ENCODE measurements at regions not wholly inside any gene's neighbourhood (a gene's known extent, or its start where the extent isn't known, plus 50 kb on each side); places are given as distances from the start of the nearest gene placed in this dataset.

- no peak for DNase-seq
Measured at GRCh38 chr9:135196474-135196873, 109.0 kb downstream of the OLFM1 start.

GRCh38 chr9:135198144-135198543 lies 110.7 kb downstream of the OLFM1 start:
- no peak for DNase-seq

DNA sequence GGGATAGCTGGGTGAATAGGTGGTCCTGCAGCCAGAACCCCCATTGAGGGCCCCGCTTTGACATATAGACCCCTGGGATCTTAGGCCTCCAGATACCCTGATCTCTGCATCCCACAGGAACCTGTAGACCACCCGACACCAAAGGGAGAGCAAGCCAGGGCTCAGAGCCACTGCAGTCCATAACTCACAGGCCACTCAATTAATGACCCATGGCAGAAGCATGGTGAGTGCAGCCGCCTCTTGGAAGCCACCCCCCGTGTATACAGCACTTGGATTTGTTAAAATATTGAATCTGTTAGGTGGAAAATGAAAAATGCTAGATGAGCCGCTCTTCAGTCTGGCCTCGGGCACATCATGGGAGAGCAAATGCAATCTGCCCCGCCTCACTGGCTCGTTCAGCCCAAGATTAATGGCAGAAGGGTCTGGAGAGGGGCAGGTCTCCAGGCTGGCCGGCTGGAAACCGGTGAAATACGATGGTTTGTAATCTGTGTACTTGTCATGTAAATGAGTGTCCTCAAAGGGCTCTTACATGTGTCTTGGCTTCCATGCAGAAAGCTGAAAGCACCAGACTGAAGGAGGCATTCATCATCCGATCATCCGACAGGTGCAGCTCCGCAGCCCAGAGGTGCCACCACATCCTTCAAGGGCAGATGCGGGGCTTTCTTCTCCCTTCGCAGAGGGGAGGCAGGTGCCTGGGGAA lies 111.3 kb downstream of the OLFM1 start:
- DNase-seq, result no peak

DNA sequence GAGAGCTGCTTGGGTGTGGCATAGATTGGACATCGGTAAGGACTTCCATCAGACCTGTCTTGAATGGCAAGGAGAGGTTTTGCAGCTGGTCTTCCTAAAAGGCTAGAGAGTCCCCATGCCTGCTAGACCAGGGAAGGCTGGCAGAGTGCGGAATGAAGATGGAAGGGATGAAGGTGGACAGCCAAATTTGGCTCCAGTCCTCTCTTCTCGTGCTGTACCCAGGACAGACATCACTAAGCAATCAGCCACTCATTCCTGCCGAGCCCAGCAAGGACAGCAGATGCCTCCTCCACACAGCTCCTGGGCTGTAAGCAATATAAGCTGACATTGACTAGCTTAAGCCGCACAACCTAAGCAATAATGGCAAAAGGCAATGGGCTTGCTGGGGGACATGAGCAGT lies 112.0 kb downstream of the OLFM1 start:
- DNase-seq, result no peak

DNA sequence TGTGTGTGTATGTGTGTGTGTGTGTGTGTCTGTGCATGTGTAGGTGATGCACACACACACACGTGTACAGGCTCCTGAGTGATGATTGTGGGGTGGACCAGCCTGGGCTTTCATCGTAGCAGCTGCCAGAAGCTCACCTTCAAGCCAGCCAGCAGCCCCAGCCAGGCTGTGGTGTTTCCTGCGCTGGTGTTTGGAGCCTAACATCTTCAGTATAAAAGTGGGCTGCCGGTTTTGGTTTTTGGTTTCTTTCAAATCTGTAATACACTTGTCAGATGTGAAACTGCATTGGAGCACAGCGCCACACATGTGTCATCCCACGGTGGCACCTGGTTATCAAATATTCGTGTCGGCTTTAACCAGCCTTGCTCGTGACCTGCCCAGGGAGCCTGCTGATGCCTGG lies 114.2 kb downstream of the OLFM1 start:
- no peak for DNase-seq

GRCh38 chr9:135204177-135204576 lies 116.7 kb downstream of the OLFM1 start:
- no peak for DNase-seq

DNA sequence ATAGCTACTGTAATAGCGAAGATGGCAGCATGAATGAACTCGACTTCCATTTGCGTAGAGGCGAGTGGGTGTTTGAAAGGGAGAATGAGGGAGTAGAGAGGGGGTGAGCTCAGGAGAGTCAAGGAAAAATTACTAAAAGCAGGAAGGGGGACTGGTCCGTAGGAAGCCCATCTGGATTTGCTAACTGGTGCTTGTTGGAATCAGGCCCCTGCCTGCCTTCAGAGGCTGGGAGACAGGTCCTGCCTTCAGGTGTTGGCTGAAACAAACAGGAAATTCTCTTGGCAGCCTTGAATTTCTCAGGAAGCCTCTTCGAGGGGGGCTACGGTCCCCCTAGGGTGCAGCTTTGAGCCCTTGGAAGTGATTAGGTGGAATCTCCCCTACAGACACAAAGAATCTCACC lies 121.7 kb downstream of the OLFM1 start:
- no peak for DNase-seq

DNA sequence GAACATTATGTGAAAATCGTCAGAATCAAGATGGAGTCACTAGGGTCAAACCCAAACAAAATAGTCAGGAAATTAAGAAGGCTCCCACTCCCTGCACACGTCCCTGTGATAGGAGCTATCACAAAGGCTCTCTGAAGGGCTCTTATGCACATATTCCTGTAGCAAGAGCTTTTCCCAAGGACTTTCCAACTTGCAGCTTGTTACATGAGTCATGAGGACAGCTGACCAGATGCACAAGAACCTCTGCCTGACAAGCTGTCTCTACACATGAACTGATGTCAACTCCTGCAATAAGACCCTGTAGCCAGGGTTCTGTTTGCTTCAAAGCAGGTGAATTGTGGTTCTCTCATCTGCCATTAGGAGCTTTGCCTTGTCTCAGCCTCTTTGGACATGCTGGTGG lies 122.4 kb downstream of the OLFM1 start:
- DNase-seq, result no peak

DNA sequence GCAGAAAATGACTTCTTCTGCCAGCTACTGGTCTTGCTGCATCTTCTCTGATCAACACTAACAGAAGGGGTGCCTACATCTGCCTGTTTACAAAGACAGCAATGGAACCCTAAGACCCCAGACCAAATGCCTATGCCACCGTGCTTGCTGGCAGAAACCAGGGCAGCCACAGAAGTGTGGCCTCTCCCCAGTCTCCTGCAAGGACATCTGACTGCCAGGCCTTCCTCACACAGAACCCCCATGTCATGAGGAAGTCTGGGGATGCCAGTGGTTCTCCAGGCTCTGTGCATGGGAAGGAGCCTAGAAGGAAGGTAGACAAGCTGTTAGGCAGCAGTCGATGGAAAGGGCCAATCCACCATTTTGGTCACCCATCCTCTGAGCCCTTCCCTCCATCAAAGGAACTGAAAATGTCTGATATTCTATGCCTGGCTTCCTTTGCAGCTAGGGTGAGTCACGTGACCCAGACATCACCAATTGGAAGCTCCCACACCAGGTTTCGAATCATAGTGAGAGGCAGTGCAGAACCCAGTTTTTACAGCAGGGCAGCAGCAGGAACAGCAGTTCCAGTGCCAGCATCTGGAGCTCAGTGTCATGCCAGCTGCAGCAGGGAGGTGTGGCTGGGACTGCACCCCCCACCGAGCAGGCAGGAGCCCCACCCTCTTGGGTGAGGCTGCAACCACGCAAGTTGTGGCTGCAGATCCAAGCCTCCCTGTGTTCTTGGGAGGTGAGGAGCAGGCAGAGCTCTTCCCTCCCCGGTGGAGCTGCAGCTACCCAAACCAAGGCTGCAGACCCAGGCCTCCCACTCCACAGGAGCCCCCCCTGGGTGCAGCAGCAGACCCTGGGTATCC lies 123.4 kb downstream of the OLFM1 start:
- DNase-seq, result no peak

DNA sequence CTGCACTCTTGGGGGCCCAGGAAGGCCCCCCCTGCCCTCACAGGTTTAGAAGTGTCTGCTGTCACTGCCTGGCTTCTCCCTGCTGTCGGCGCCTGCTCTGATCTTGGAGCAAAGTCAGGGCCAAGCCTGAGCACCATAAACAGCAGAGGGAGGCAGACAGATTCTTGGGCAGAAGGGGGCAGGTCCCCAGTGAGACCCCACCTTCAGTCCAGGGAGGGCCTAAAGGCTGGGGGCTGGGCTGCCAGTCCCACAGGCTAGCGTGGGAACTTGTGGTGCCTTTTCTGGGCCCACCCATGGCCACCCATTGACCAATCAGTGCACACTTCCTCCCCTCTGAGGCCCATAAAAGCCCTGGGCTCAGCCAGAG lies 124.0 kb downstream of the OLFM1 start:
- no peak for DNase-seq

DNA sequence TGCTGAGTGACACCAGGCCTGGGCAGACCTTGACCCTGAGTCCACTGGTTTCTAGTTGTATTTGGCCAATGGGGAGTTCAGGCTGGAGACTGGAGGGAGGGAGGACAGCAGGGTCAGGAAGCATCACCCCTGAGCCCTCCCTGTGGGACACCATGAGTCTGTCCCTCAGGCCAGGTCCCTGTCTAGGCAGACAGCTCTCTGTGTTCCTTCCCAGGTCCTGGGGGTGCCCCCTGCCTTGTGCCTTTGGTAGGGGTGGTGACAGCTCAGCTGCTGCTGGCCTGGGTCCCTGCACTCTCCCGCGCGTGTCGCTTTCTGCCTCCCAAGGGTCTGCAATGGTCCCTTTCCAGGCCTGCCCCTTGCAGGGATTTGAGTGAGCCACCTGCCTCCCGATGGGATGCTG lies 125.5 kb downstream of the OLFM1 start:
- no peak for DNase-seq

DNA sequence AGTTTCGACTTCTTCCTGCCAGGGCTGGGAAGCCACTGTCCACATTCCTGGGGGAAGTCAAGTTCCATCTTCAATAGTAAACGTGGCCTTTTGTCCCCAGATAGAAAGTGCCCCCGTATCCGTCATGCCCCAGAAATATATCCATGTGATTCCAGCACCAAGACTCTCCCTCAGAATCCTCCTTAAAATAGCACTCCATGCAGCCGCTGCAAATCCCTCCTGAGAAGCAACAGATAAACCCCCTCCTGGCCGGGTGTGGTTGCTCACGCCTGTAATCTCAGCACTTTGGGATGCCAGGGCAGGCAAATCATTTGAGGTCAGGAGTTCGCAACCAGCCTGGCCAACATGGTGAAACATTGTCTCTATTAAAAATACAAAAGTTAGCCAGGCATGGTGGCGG lies 126.1 kb downstream of the OLFM1 start:
- no peak for DNase-seq

- no peak for DNase-seq
Measured at GRCh38 chr9:135214054-135214640, 126.7 kb downstream of the OLFM1 start.

- no peak for DNase-seq
Measured at GRCh38 chr9:135214706-135215105, 127.2 kb downstream of the OLFM1 start.

- DNase-seq, result no peak
Measured at GRCh38 chr9:135215571-135216161, 128.2 kb downstream of the OLFM1 start.

DNA sequence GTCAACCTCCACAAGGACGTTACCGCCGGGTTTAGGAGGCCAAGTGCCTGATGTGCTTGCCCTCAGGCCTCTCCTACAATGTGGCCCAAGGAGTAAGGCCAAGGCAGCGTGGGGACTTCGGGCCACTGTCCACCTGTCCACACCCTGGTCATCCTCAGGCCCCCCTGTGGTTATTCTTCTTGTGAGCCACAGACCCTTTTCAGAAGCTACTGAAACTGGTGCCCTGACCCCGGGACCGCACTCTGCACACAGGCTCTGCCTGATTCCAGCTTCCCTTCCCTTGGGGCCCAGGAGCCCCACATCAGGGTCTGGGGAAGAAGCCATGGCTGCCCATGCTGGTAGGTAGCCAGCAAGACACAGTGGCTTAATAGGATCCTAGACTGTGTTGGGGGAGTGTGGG lies 128.8 kb downstream of the OLFM1 start:
- DNase-seq, result no peak

GRCh38 chr9:135216791-135217441 lies 129.4 kb downstream of the OLFM1 start:
- DNase-seq, result no peak

DNA sequence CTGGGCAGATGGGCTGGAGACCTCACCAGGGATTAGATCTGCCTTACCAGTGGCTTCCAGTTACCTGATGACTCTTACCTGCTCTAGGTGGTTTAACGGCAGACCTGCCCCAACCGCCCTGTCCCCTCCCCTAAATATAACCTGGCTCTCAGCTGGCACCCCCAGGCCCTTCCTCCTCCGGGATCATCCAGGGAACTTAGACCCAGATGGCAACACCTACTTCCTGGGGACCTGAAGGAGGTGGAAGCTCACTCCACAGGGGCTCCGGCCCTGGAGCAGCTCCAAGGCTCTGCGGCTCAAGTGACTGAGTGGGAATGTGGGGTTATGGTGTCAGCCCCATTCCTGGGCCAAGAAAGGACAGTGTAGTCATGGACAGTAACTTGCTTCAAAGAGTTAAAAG lies 130.4 kb downstream of the OLFM1 start:
- no peak for DNase-seq

DNA sequence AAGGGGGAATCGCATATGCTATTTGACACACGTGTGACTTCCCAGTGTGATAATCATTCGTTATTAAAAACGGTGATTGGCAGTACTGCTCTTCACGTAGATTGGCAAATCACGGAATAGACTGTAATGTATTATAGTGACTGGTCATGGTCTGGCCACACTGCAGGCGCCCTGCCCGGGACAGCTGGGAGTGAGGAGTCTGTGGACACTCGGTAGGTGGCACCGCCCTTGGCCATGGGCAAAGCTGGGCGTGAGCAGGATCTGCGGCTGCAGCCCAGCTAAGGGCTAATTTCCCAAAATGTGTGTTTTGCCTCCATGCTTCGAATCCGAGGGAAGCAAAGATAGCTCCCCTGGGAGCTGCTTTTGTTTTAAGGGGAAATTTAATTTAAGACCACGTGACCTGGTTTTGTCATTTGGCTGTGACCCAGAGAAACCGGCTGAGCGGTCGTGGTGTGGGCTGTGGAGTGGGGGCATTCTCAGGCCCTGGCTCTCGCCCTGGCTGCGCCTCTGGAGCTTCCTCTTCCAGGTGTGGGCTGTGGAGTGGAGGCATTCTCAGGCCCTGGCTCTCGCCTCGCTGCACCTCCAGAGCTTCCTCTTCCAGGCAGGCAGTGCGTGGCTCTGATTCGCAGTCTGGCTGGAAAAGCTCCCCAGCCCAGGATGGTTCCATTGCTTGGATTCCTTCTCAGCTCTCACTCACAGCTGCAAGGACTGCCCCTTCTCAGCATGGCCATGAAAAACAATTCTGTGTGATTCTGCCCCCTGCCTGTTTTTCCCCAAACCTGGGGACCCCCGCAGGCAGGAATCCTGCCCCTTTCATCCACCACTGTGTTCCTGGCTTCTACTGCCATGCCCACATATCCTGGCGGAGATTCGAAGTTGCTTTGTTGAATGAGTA lies 131.1 kb downstream of the OLFM1 start:
- no peak for DNase-seq

DNA sequence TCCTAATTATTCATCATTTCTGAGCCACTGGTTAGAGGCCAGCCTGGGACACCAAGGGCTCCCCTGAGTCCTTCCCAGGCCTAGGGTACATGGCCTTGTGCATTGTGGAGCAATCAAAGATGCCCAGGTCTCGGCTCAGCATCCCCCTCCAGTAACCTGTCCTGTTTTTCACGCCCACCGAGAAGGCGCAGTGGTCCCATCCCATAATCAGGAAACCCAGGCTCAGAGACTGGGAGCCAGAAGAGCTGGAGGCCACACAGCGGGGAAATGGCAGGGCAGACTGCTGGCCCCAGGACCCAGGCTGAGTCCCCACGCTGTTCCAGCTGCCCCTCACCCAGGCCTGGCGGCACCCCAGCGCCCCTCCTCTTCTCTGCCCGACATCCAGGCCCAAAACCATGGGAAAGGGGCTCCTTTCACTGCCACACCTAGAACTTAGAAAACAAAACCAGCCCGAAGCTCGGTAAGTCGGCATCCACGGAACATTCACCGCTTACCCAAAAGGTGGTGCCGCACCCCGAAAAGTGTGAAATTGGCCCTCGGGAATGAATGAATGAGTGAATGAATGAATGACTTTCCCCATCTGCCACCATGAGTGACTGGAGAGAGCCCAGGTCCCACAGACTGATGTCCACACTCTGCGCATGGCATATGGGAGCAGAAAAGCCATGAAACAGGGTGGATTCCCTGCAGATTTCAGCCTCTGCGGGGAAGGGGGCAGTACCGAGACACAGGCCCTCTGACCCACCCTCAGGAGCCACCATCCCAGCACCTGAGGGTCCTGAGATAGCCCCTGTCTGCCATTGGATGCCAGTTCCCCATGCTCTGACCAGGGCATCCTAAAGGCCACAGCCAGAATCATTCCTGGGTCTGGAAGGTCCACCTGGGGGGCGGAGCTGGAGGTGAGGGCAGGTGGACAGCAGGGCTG lies 132.5 kb downstream of the OLFM1 start:
- no peak for DNase-seq

All from fibroblast of skin of right quadriceps (primary cell).